Esophagus muscularis mucosa (tissue), 4 donors: ENCODE measurements at regions not wholly inside any gene's neighbourhood (a gene's known extent, or its start where the extent isn't known, plus 50 kb on each side); places are given as distances from the start of the nearest gene placed in this dataset.
A peak's percentile ranks its signal among the peaks of the same experiment; 100 is the strongest.

Source experiments
- DNase-seq: peaks from one replicate; pipeline ENCODE4 v3.0.0-alpha.2; 2017; ENCODE audit errors: extremely low spot score
- H3K27ac ChIP-seq, 4 donors: fragments of 200-600 bp; sonication (generic); replicated peaks in 1 of 4; 1 replicate in 3 of 4; 2 replicates in 1 of 4; pipeline ENCODE4 v1.5.1; 2016 to 2019; ENCODE audit warnings: mild to moderate bottlenecking in 1 of 4
- H3K27me3 ChIP-seq, 4 donors: fragments of 200-600 bp; sonication (generic); one replicate each; pipeline versions ENCODE4 v1.5.1 to v1.6.0; 2016 to 2019
- H3K36me3 ChIP-seq, 4 donors: fragments of 200-600 bp; sonication (generic); one replicate each; pipeline ENCODE4 v1.5.1; 2016 to 2019
- H3K4me1 ChIP-seq, 4 donors: fragments of 200-600 bp; sonication (generic); one replicate each; pipeline ENCODE4 v1.5.1; 2016 to 2019
- H3K4me3 ChIP-seq, 4 donors: fragments of 200-600 bp; sonication (generic); 1 replicate in 2 of 4; 2 replicates in 2 of 4; pipeline ENCODE4 v1.5.1; 2016 to 2019; ENCODE audit warnings: mild to moderate bottlenecking in 4 of 4, moderate library complexity in 1 of 4
- H3K9me3 ChIP-seq, 4 donors: fragments of 200-600 bp; sonication (generic); 1 replicate in 3 of 4; 2 replicates in 1 of 4; pipeline ENCODE4 v1.5.1; 2016 to 2019
- EP300 ChIP-seq: sonication (generic); formaldehyde crosslinking; IDR thresholded peaks from one replicate; pipeline ENCODE4 v1.6.1; 2017; ENCODE audit warnings: antibody characterized with exemption
- POLR2A ChIP-seq: fragments of 450-650 bp; IDR thresholded peaks from one replicate; pipeline ENCODE4 v1.6.1; 2017; ENCODE audit warnings: antibody characterized with exemption, moderate library complexity, mild to moderate bottlenecking, low read depth
- POLR2AphosphoS5 ChIP-seq, 2 donors: sonication (generic); formaldehyde crosslinking; IDR thresholded peaks; one replicate each; pipeline ENCODE4 v1.6.1; 2017; ENCODE audit warnings: antibody characterized with exemption in 2 of 2
- WGBS: methylation state at CpG from one replicate; pipeline ENCODE4 v1.1.5; 2018; 5-methylcytosine and 5-hydroxymethylcytosine counted together
- intact Hi-C: fragments of 100-400 bp; cut with DNase I; formaldehyde crosslinking; loops from one replicate; pipeline ENCODE4 v1.15.1; 2023
- TF ChIP-seq, protein P1 (sequence below), 3 experiments: fragments of 200-600 bp in 2 of 3; fragments of 450-650 bp in 1 of 3; sonication (generic) in 2 of 3; IDR thresholded peaks; one replicate each; pipeline ENCODE4 v1.5.1; 2017 to 2019; ENCODE audit warnings: antibody characterized with exemption in 3 of 3, mild to moderate bottlenecking in 2 of 3, moderate library complexity in 1 of 3

GRCh38 chr5:17005107-17005828, 69.2 kb upstream of the MYO10 start:
- no peaks in the 10 kb centered on the region for H3K36me3 ChIP-seq
- 71% methylated on average over 10 of the region's 10 CpGs for WGBS
- peak overlapping the region in 1 of 4 donors; percentile 17 for H3K27ac ChIP-seq
- no peaks in the 10 kb centered on the region for H3K9me3 ChIP-seq
- no peak overlapping the region for H3K4me3 ChIP-seq
- DNase-seq = no peak
- TF ChIP-seq POLR2A (no peak), POLR2AphosphoS5 (IDR thresholded peaks at IDR 0.05) (no peak), EP300 (no peak)
- TF ChIP-seq, protein P1, sequence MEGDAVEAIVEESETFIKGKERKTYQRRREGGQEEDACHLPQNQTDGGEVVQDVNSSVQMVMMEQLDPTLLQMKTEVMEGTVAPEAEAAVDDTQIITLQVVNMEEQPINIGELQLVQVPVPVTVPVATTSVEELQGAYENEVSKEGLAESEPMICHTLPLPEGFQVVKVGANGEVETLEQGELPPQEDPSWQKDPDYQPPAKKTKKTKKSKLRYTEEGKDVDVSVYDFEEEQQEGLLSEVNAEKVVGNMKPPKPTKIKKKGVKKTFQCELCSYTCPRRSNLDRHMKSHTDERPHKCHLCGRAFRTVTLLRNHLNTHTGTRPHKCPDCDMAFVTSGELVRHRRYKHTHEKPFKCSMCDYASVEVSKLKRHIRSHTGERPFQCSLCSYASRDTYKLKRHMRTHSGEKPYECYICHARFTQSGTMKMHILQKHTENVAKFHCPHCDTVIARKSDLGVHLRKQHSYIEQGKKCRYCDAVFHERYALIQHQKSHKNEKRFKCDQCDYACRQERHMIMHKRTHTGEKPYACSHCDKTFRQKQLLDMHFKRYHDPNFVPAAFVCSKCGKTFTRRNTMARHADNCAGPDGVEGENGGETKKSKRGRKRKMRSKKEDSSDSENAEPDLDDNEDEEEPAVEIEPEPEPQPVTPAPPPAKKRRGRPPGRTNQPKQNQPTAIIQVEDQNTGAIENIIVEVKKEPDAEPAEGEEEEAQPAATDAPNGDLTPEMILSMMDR (IDR thresholded peaks at IDR 0.05) = no peak
- intact Hi-C loops = no loop called here
- H3K27me3 ChIP-seq = no peaks in the 10 kb centered on the region
- H3K4me1 ChIP-seq = no peaks in the 10 kb centered on the region

GRCh38 chr5:17012289-17012688, 76.2 kb upstream of the MYO10 start:
- no peaks in the 10 kb centered on the region for H3K27me3 ChIP-seq
- no peak for DNase-seq
- no peaks in the 10 kb centered on the region for H3K9me3 ChIP-seq
- H3K36me3 ChIP-seq = no peaks in the 10 kb centered on the region
- WGBS = 77% methylated on average over 3 of the region's 3 CpGs
- H3K27ac ChIP-seq = no peak overlapping the region
- no peaks in the 10 kb centered on the region for H3K4me1 ChIP-seq
- TF ChIP-seq POLR2AphosphoS5 (IDR thresholded peaks at IDR 0.05) (no peak), POLR2A (no peak), EP300 (no peak)
- TF ChIP-seq, protein P1 (IDR thresholded peaks at IDR 0.05) = no peak
- intact Hi-C loops = no loop called here
- H3K4me3 ChIP-seq = no peak overlapping the region

DNA sequence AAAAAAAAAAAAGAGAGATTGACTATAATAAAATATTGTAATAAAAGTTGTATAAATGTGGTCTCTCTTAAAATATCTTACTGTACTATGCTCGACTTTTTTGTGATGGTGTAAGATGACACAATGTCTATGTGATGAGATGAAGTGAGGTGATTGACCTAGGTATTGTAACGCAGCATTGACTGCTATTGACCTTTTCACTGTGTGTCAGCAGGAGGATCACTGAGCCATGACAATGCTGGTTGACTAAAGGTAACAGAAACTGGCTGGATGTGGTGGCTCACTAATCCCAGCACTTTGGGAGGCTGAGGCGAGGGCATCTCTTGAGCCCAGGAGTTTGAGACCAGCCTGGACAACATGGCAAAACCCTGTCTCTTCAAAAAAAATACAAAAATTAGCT, 78.6 kb upstream of the MYO10 start:
- 91% methylated on average over 3 of the region's 3 CpGs for WGBS
- Histone ChIP-seq H3K4me1 (no peaks in the 10 kb centered on the region), H3K4me3 (no peak overlapping the region), H3K36me3 (no peaks in the 10 kb centered on the region), H3K27me3 (no peaks in the 10 kb centered on the region), H3K27ac (no peak overlapping the region), H3K9me3 (no peaks in the 10 kb centered on the region)
- no peak for TF ChIP-seq EP300
- no peak for TF ChIP-seq POLR2A
- no peak for TF ChIP-seq POLR2AphosphoS5 (IDR thresholded peaks at IDR 0.05)
- TF ChIP-seq, protein P1 (IDR thresholded peaks at IDR 0.05) = no peak
- intact Hi-C loops = no loop called here
- DNase-seq = no peak

DNA sequence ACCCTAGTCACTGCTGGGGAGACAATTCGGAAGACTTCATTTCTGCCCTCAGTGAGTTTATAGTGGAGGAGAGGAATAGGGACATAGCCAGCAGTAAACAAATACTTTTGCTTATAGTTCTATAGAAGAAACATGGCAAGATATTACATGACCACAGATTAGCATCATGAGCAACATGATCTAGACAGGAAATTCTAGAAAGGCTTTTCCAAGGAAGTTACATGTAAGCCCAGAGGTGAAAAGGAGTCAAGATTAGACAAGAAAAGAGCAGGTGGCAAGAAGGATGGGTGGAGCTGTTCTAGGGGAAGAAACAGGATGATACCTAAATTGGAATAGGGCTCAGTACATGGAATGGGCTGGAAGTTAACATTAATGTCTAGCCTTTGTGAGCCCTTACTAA, 82.8 kb upstream of the MYO10 start:
- Histone ChIP-seq H3K36me3 (no peaks in the 10 kb centered on the region), H3K27me3 (no peaks in the 10 kb centered on the region), H3K4me1 (peaks cover 0 to 14% (median 0%) of the 10 kb centered on the region in 4 donors), H3K9me3 (no peaks in the 10 kb centered on the region), H3K27ac (no peak overlapping the region), H3K4me3 (no peak overlapping the region)
- intact Hi-C loops = no loop called here
- no peak for DNase-seq
- TF ChIP-seq POLR2A (no peak), EP300 (no peak), POLR2AphosphoS5 (IDR thresholded peaks at IDR 0.05) (no peak)
- TF ChIP-seq, protein P1 (IDR thresholded peaks at IDR 0.05) = no peak
- WGBS = 88% methylated on average over 1 of the region's 1 CpG

- no peaks in the 10 kb centered on the region for H3K36me3 ChIP-seq
- 91% methylated on average over 6 of the region's 6 CpGs for WGBS
Observed at GRCh38 chr5:17019324-17019723, 83.2 kb upstream of the MYO10 start.

More at GRCh38 chr5:17019324-17019723, 83.2 kb upstream of the MYO10 start:
- intact Hi-C loops = no loop called here
- Histone ChIP-seq H3K9me3 (no peaks in the 10 kb centered on the region), H3K27me3 (no peaks in the 10 kb centered on the region), H3K27ac (no peak overlapping the region), H3K4me1 (peaks cover 0 to 15% (median 0%) of the 10 kb centered on the region in 4 donors), H3K4me3 (no peak overlapping the region)
- DNase-seq = no peak
- TF ChIP-seq, protein P1 (IDR thresholded peaks at IDR 0.05) = no peak
- no peak for TF ChIP-seq POLR2AphosphoS5 (IDR thresholded peaks at IDR 0.05)
- no peak for TF ChIP-seq POLR2A
- TF ChIP-seq EP300 = no peak
